ENCODE measurements at regions not wholly inside any gene's neighbourhood (a gene's known extent, or its start where the extent isn't known, plus 50 kb on each side); places are given as distances from the start of the nearest gene placed in this dataset.
"Not testable (repeated sequence)": the region's sequence is repeated elsewhere in the genome, so short reads cannot be mapped to it uniquely, and the experiment has no call there.

GRCh38 chrX:34483980-34484379 is 173.1 kb downstream of the TMEM47 start:
- H3K27me3 Mint-ChIP-seq (ENCODE audit: low read depth, poor library complexity) = no peaks in the 10 kb centered on the region
- no peak overlapping the region for H3K4me3 Mint-ChIP-seq
- DNase-seq = no peak
- H3K27ac Mint-ChIP-seq = no peak overlapping the region
- H3K4me1 Mint-ChIP-seq = no peaks in the 10 kb centered on the region
- no peaks in the 10 kb centered on the region for H3K9me3 Mint-ChIP-seq
- TF ChIP-seq, protein P1, sequence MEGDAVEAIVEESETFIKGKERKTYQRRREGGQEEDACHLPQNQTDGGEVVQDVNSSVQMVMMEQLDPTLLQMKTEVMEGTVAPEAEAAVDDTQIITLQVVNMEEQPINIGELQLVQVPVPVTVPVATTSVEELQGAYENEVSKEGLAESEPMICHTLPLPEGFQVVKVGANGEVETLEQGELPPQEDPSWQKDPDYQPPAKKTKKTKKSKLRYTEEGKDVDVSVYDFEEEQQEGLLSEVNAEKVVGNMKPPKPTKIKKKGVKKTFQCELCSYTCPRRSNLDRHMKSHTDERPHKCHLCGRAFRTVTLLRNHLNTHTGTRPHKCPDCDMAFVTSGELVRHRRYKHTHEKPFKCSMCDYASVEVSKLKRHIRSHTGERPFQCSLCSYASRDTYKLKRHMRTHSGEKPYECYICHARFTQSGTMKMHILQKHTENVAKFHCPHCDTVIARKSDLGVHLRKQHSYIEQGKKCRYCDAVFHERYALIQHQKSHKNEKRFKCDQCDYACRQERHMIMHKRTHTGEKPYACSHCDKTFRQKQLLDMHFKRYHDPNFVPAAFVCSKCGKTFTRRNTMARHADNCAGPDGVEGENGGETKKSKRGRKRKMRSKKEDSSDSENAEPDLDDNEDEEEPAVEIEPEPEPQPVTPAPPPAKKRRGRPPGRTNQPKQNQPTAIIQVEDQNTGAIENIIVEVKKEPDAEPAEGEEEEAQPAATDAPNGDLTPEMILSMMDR (IDR thresholded peaks at IDR 0.05) = no peak
- H3K36me3 Mint-ChIP-seq (ENCODE audit: low read depth) = no peaks in the 10 kb centered on the region

DNA sequence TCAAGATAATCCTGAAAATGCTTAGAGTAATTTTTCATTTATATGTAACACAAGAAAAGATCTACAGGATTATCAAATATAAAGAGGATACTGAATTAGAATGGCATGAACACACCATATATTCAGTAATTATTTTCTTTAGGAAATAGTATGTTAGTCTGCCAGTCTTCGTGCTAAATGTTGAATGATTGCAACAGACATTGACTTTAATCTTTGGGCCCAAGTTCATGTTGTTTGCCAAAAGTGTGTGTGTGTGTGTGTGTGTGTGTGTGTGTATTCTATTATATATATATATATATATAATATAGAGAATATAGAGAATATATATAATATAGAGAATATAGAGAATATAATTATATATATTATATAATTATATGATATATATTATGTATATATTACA is 186.6 kb downstream of the TMEM47 start:
- no peak overlapping the region for H3K4me3 Mint-ChIP-seq
- H3K27me3 Mint-ChIP-seq (ENCODE audit: low read depth, poor library complexity) = no peaks in the 10 kb centered on the region
- no peaks in the 10 kb centered on the region for H3K4me1 Mint-ChIP-seq

GRCh38 chrX:34467437-34467836 is 189.6 kb downstream of the TMEM47 start:
- TF ChIP-seq, protein P1 (IDR thresholded peaks at IDR 0.05) = no peak
- no peak overlapping the region for H3K27ac Mint-ChIP-seq
- no peaks in the 10 kb centered on the region for H3K36me3 Mint-ChIP-seq (ENCODE audit: low read depth)
- no peak overlapping the region for H3K4me3 Mint-ChIP-seq
- no peaks in the 10 kb centered on the region for H3K9me3 Mint-ChIP-seq
- no peaks in the 10 kb centered on the region for H3K4me1 Mint-ChIP-seq
- DNase-seq = no peak
- peaks cover 2% of the 10 kb centered on the region for H3K27me3 Mint-ChIP-seq (ENCODE audit: low read depth, poor library complexity)

More for the DNA sequence above, 186.6 kb downstream of the TMEM47 start:
- no peaks in the 10 kb centered on the region for H3K36me3 Mint-ChIP-seq (ENCODE audit: low read depth)
- TF ChIP-seq, protein P1 (IDR thresholded peaks at IDR 0.05) = no peak
- no peak overlapping the region for H3K27ac Mint-ChIP-seq
- DNase-seq = no peak
- no peaks in the 10 kb centered on the region for H3K9me3 Mint-ChIP-seq

GRCh38 chrX:34463220-34463619 is 193.9 kb downstream of the TMEM47 start:
- not testable (repeated sequence) for H3K4me1 Mint-ChIP-seq; H3K27me3 Mint-ChIP-seq (ENCODE audit: low read depth, poor library complexity); H3K36me3 Mint-ChIP-seq (ENCODE audit: low read depth); H3K27ac Mint-ChIP-seq; DNase-seq; H3K9me3 Mint-ChIP-seq; H3K4me3 Mint-ChIP-seq

DNA sequence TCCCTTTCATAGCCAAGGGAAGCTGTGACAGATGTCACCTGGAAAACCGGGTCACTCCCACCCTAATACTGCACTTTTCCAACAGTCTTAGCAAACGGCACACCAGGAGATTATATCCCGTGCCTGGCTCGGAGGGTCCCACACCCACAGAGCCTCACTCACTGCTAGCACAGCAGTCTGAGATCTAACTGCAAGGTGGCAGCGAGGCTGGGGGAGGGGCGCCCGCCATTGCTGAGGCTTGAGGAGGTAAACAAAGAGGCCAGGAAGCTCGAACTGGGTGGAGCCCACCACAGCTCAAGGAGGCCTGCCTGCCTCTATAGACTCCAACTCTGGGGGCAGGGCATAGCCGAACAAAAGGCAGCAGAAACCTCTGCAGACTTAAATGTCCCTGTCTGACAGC is 199.2 kb downstream of the TMEM47 start:
- peaks cover 31% of the 10 kb centered on the region for H3K9me3 Mint-ChIP-seq
- H3K27ac Mint-ChIP-seq; H3K4me3 Mint-ChIP-seq; DNase-seq; H3K36me3 Mint-ChIP-seq (ENCODE audit: low read depth); H3K27me3 Mint-ChIP-seq (ENCODE audit: low read depth, poor library complexity); H3K4me1 Mint-ChIP-seq: not testable (repeated sequence)

- peaks cover 1% of the 10 kb centered on the region for H3K27me3 Mint-ChIP-seq (ENCODE audit: low read depth, poor library complexity)
- no peak overlapping the region for H3K27ac Mint-ChIP-seq
- H3K4me1 Mint-ChIP-seq = no peaks in the 10 kb centered on the region
- no peaks in the 10 kb centered on the region for H3K36me3 Mint-ChIP-seq (ENCODE audit: low read depth)
- no peak for DNase-seq
- H3K9me3 Mint-ChIP-seq = peaks cover 11% of the 10 kb centered on the region
- TF ChIP-seq, protein P1 (IDR thresholded peaks at IDR 0.05) = no peak
- no peak overlapping the region for H3K4me3 Mint-ChIP-seq
These were observed 219.5 kb downstream of the TMEM47 start for GRCh38 chrX:34437586-34437985.

GRCh38 chrX:34426334-34426733 is 230.8 kb downstream of the TMEM47 start:
- no peak for DNase-seq
- Mint-ChIP-seq H3K27me3 (ENCODE audit: low read depth, poor library complexity) (no peaks in the 10 kb centered on the region), H3K9me3 (peaks cover 12% of the 10 kb centered on the region), H3K4me3 (no peak overlapping the region), H3K27ac (no peak overlapping the region), H3K36me3 (ENCODE audit: low read depth) (no peaks in the 10 kb centered on the region), H3K4me1 (no peaks in the 10 kb centered on the region)
- TF ChIP-seq, protein P1 (IDR thresholded peaks at IDR 0.05) = no peak
